ENCODE measurements at regions not wholly inside any gene's neighbourhood (a gene's known extent, or its start where the extent isn't known, plus 50 kb on each side); places are given as distances from the start of the nearest gene placed in this dataset.

GRCh38 chrX:13189380-13189779 lies 130.5 kb downstream of the ATXN3L start:
- TF ChIP-seq, protein P1, sequence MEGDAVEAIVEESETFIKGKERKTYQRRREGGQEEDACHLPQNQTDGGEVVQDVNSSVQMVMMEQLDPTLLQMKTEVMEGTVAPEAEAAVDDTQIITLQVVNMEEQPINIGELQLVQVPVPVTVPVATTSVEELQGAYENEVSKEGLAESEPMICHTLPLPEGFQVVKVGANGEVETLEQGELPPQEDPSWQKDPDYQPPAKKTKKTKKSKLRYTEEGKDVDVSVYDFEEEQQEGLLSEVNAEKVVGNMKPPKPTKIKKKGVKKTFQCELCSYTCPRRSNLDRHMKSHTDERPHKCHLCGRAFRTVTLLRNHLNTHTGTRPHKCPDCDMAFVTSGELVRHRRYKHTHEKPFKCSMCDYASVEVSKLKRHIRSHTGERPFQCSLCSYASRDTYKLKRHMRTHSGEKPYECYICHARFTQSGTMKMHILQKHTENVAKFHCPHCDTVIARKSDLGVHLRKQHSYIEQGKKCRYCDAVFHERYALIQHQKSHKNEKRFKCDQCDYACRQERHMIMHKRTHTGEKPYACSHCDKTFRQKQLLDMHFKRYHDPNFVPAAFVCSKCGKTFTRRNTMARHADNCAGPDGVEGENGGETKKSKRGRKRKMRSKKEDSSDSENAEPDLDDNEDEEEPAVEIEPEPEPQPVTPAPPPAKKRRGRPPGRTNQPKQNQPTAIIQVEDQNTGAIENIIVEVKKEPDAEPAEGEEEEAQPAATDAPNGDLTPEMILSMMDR (IDR thresholded peaks at IDR 0.05): no peak
- no peak for TF ChIP-seq POLR2A (IDR thresholded peaks at IDR 0.05)
